ENCODE measurements at regions not wholly inside any gene's neighbourhood (a gene's known extent, or its start where the extent isn't known, plus 50 kb on each side); places are given as distances from the start of the nearest gene placed in this dataset.

- no peak for DNase-seq
These were observed 57.6 kb upstream of the NEDD9 start for GRCh38 chr6:11290027-11290426.

DNA sequence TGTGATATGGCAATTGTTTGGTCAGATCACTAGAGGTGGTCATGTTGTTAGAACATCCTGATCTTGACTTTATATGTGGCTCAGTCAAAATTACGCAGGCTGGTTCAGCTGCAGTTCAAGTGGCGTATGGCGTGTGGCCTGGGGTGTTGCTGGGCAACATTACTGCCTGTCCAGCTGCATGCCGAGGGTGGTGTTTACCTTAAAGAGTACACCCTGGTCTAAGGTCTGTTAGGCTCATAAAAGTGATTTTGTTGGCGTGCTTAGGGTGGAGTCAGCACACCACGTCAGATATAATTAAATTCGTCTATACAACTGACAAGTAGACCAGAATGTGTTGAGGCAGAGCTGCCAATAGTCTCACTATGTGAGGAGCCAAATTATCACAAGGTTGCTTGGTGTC is 55.6 kb upstream of the NEDD9 start:
- DNase-seq, result no peak

GRCh38 chr6:11284996-11285395 is 52.5 kb upstream of the NEDD9 start:
- no peak for DNase-seq

DNA sequence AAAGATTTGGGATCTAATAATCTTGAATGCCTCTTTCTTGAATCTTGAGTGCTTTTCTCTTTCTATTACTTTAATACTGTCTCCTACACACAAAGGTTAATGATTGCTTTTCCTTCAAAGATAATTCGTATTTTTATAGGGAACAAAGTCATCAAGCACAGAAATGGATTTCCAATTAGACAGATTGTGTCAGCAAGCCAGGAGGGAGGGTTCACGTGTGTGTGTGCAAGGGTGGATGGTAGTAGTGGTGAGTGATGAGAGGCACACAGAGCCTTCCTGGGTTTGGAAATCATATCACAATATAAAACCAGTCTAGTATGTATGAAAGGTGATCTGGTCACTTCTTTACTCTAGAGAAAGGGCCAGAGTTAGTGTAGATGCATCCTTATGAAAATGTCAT is 51.2 kb upstream of the NEDD9 start:
- DNase-seq, result no peak

DNA sequence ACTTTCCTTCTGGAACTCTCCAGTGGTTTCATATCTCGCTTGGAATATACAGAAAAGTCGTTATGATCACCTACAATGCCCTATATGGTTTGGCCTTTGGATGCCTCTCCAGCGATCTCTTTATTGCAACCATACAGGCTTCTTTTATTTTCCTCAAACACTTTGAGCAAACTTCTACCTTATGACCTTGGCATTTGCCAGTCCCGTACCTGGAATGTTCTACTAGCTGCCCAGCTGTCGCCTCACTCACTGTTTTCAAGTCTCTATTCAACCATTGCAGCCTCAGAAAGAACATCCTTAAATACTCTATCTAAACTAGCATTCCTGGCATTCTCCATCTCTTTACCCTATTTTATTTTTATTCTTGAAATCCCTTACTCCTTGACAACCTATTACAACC is 50.4 kb upstream of the NEDD9 start:
- no peak for DNase-seq

Data from suppressor macrophage treated with lipopolysaccharide for 4 hours (primary cell).